CD14-positive monocyte (primary cell): ENCODE measurements at regions not wholly inside any gene's neighbourhood (a gene's known extent, or its start where the extent isn't known, plus 50 kb on each side); places are given as distances from the start of the nearest gene placed in this dataset.

Experiments
- DNase-seq, 3 donors: peaks; one replicate each; pipeline ENCODE4 v3.0.0-alpha.2; 2011 to 2022
- H2AFZ ChIP-seq: 2 replicates; pipeline ENCODE4 v1.6.0; 2012; ENCODE audit warnings: mild to moderate bottlenecking, low read depth, low read length, inconsistent platforms; ENCODE audit not compliant: insufficient read depth, poor library complexity, severe bottlenecking
- H3K27ac ChIP-seq, 2 donors: 1 replicate in 1 of 2; 2 replicates in 1 of 2; pipeline ENCODE4 v1.5.1; 2012 to 2013; ENCODE audit warnings: low read length in 2 of 2, control low read depth in 1 of 2, inconsistent platforms in 1 of 2, low read depth in 1 of 2, mild to moderate bottlenecking in 1 of 2
- H3K27me3 ChIP-seq, 2 donors: one replicate each; pipeline versions ENCODE4 v1.6.0 to v1.6.1; 2011 to 2013; ENCODE audit warnings: low read length in 2 of 2; ENCODE audit not compliant: control insufficient read depth in 2 of 2, insufficient read depth in 2 of 2
- H3K36me3 ChIP-seq, 2 donors: replicated peaks in 1 of 2; 1 replicate in 1 of 2; 2 replicates in 1 of 2; pipeline versions ENCODE4 v1.5.1 to v1.6.1; 2012 to 2013; ENCODE audit warnings: low read length in 2 of 2, control low read depth in 1 of 2, inconsistent platforms in 1 of 2, mild to moderate bottlenecking in 1 of 2; ENCODE audit not compliant: insufficient read depth in 2 of 2, control insufficient read depth in 1 of 2
- H3K4me1 ChIP-seq, 2 donors: 1 replicate in 1 of 2; 2 replicates in 1 of 2; pipeline versions ENCODE4 v1.5.1 to v1.6.1; 2012 to 2013; ENCODE audit warnings: low read length in 2 of 2, control low read depth in 1 of 2, inconsistent platforms in 1 of 2, mild to moderate bottlenecking in 1 of 2, moderate library complexity in 1 of 2; ENCODE audit not compliant: insufficient read depth in 2 of 2, control insufficient read depth in 1 of 2
- H3K4me2 ChIP-seq: replicated peaks from 2 replicates; pipeline ENCODE3; 2012; ENCODE audit warnings: low read length, moderate library complexity, mild to moderate bottlenecking; ENCODE audit not compliant: poor library complexity, severe bottlenecking; ENCODE audit errors: extremely low read depth
- H3K4me3 ChIP-seq, 3 experiments: fragments of 200-600 bp in 1 of 3; sonication (generic) in 1 of 3; replicated peaks in 1 of 3; 1 replicate in 2 of 3; 2 replicates in 1 of 3; pipeline ENCODE4 v1.5.1; 2011 to 2013; ENCODE audit warnings: low read length in 3 of 3, mild to moderate bottlenecking in 3 of 3, control low read depth in 2 of 3, low read depth in 2 of 3, inconsistent platforms in 1 of 3, moderate library complexity in 1 of 3
- H3K79me2 ChIP-seq: 2 replicates; pipeline ENCODE4 v1.6.0; 2012; ENCODE audit warnings: mild to moderate bottlenecking, control low read depth, inconsistent platforms, low read length, moderate library complexity; ENCODE audit not compliant: insufficient read depth
- H3K9ac ChIP-seq: 2 replicates; pipeline ENCODE4 v1.6.0; 2017; ENCODE audit warnings: low read length, mild to moderate bottlenecking; ENCODE audit not compliant: insufficient read depth, poor library complexity, severe bottlenecking
- H3K9me3 ChIP-seq, 2 donors: replicated peaks in 1 of 2; 1 replicate in 1 of 2; 2 replicates in 1 of 2; pipeline versions ENCODE4 v1.5.1 to v1.6.1; 2012 to 2013; ENCODE audit warnings: low read length in 2 of 2, control low read depth in 1 of 2; ENCODE audit not compliant: control insufficient read depth in 1 of 2, insufficient read depth in 1 of 2
- H4K20me1 ChIP-seq: 2 replicates; pipeline ENCODE4 v1.6.0; 2012; ENCODE audit warnings: mild to moderate bottlenecking, low read length, control low read depth, moderate library complexity; ENCODE audit not compliant: insufficient read depth
- H3K27ac Mint-ChIP-seq, 7 donors: one replicate each; pipeline ENCODE4 v1.8.0; 2020; ENCODE audit warnings: mild to moderate bottlenecking in 7 of 7, mixed read lengths in 7 of 7, moderate library complexity in 6 of 7, inconsistent platforms in 2 of 7
- H3K27me3 Mint-ChIP-seq, 3 donors: one replicate each; pipeline ENCODE4 v1.8.0; 2021 to 2022; ENCODE audit warnings: low read depth in 3 of 3, mild to moderate bottlenecking in 3 of 3, mixed read lengths in 3 of 3, moderate library complexity in 3 of 3, inconsistent platforms in 1 of 3
- H3K36me3 Mint-ChIP-seq, 2 donors: one replicate each; pipeline ENCODE4 v1.8.0; 2020; ENCODE audit warnings: mixed read lengths in 2 of 2, inconsistent platforms in 1 of 2, mild to moderate bottlenecking in 1 of 2
- H3K4me1 Mint-ChIP-seq: one replicate; pipeline ENCODE4 v1.8.0; 2020; ENCODE audit warnings: mild to moderate bottlenecking, mixed read lengths
- H3K4me3 Mint-ChIP-seq, 2 donors: one replicate each; pipeline ENCODE4 v1.8.0; 2020; ENCODE audit warnings: mild to moderate bottlenecking in 2 of 2, mixed read lengths in 2 of 2, moderate library complexity in 1 of 2
- H3K9me3 Mint-ChIP-seq, 7 donors: one replicate each; pipeline ENCODE4 v1.8.0; 2020 to 2022; ENCODE audit warnings: mixed read lengths in 7 of 7, mild to moderate bottlenecking in 6 of 7, moderate library complexity in 6 of 7, inconsistent platforms in 2 of 7
- CTCF ChIP-seq: fragments of 200-600 bp; IDR thresholded peaks from one replicate; pipeline ENCODE4 v1.8.0; 2022; ENCODE audit warnings: antibody characterized with exemption, mild to moderate bottlenecking
- WGBS: methylation state at CpG from one replicate; pipeline ENCODE4 v1.1.5; 2013; ENCODE audit warnings: missing lambda C conversion rate; ENCODE audit not compliant: insufficient coverage; 5-methylcytosine and 5-hydroxymethylcytosine counted together
- intact Hi-C, 2 donors: fragments of 100-400 bp; cut with micrococcal nuclease; formaldehyde crosslinking; loops; one replicate each; pipeline versions ENCODE4 v1.15.0 to v1.15.1; 2023

DNA sequence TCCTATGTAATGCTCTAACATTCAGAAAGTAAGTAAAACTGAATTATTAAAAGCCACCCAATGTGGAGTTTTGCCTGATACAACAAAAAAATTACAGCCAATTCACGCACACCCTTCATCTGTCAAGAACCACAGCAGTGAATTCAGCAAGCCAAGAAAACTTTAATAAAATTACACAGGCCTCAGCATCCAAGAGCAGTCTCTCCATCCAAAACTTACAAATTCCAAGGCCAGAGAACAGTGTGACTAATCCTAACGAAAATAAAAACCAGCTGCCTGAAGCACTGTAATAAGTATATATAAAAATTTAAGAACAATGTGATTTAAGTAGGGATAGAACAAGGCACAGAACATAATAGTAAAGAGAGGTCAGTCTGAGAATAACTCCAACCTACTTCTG, 54.2 kb downstream of the SIX6 start:
- no peak overlapping the region for H2AFZ ChIP-seq
- Mint-ChIP-seq H3K4me1 (no peaks in the 10 kb centered on the region), H3K27me3 (peaks cover 0 to 3% (median 1%) of the 10 kb centered on the region in 3 donors), H3K27ac (no peak overlapping the region), H3K4me3 (no peak overlapping the region), H3K9me3 (no peaks in the 10 kb centered on the region), H3K36me3 (no peaks in the 10 kb centered on the region)
- no peak overlapping the region for H3K27ac ChIP-seq
- no peaks in the 10 kb centered on the region for H3K9me3 ChIP-seq
- H3K36me3 ChIP-seq = no peaks in the 10 kb centered on the region
- no peaks in the 10 kb centered on the region for H3K27me3 ChIP-seq
- no peaks in the 10 kb centered on the region for H3K4me1 ChIP-seq
- no peak for DNase-seq
- no peak overlapping the region for H3K4me2 ChIP-seq
- H3K4me3 ChIP-seq = no peak overlapping the region
- intact Hi-C loops = no loop called here
- no peak for TF ChIP-seq CTCF
- 0% methylated on average over 1 of the region's 2 CpGs for WGBS
- no peaks in the 10 kb centered on the region for H4K20me1 ChIP-seq
- H3K79me2 ChIP-seq = no peaks in the 10 kb centered on the region
- no peak overlapping the region for H3K9ac ChIP-seq

DNA sequence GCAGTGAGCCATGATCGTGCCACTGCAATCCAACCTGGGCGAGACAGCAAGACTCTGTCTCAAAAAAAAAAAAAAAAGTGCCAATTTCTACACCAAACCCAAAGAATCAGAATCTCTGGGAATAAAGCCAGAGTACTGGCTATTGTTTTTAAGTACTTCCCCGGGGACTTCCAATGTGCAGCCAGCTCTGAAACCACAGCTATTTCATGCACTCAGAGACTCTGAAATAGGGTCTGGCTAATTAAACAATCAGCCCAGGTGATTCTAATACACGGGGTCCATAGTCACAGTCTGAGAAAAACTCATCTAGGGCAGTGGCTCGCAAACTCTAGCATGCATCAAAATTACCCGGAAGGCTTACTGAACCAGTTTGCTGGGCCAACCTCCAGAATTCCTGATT, 56.3 kb downstream of the SIX6 start:
- no peak for DNase-seq
- Histone ChIP-seq H3K79me2 (no peaks in the 10 kb centered on the region), H3K27ac (no peak overlapping the region), H2AFZ (no peak overlapping the region), H3K9ac (no peak overlapping the region), H3K36me3 (no peaks in the 10 kb centered on the region), H3K4me3 (no peak overlapping the region), H4K20me1 (no peaks in the 10 kb centered on the region), H3K4me1 (no peaks in the 10 kb centered on the region), H3K27me3 (no peaks in the 10 kb centered on the region), H3K9me3 (no peaks in the 10 kb centered on the region), H3K4me2 (no peak overlapping the region)
- Mint-ChIP-seq H3K4me1 (no peaks in the 10 kb centered on the region), H3K9me3 (no peaks in the 10 kb centered on the region), H3K36me3 (no peaks in the 10 kb centered on the region), H3K27ac (peak overlapping the region in 1 of 7 donors; percentile 36), H3K4me3 (no peak overlapping the region), H3K27me3 (peaks cover 1 to 3% (median 2%) of the 10 kb centered on the region in 3 donors)
- TF ChIP-seq CTCF = no peak
- intact Hi-C loops = no loop called here
- 63% methylated on average over 3 of the region's 6 CpGs for WGBS
